Neural cell (in vitro differentiated cells): ENCODE measurements at regions not wholly inside any gene's neighbourhood (a gene's known extent, or its start where the extent isn't known, plus 50 kb on each side); places are given as distances from the start of the nearest gene placed in this dataset.

Source experiments
- H2AFZ ChIP-seq: fragments of 200-600, 300-800 bp; sonication (generic), shearing (Covaris generic); 2 replicates; pipeline ENCODE4 v1.6.0; 2014; ENCODE audit warnings: low read depth, mild to moderate bottlenecking, antibody characterized with exemption, low read length, moderate library complexity
- H3F3A ChIP-seq: fragments of 200-600 bp; shearing (Covaris generic); 2 replicates; pipeline ENCODE4 v1.6.1; 2016; ENCODE audit warnings: mild to moderate bottlenecking, moderate library complexity, mixed read lengths, antibody characterized with exemption, low read length; ENCODE audit not compliant: insufficient read depth, poor library complexity, severe bottlenecking
- H3K27ac ChIP-seq: fragments of 200-600, 300-800 bp; sonication (generic), shearing (Covaris generic); 2 replicates; pipeline ENCODE4 v1.5.1; 2014; ENCODE audit warnings: mild to moderate bottlenecking, low read length, moderate library complexity
- H3K27me3 ChIP-seq: fragments of 300-800, 200-600 bp; sonication (generic), shearing (Covaris generic); 2 replicates; pipeline ENCODE4 v1.6.0; 2014; ENCODE audit warnings: mild to moderate bottlenecking, low read depth, low read length, moderate library complexity; ENCODE audit not compliant: insufficient read depth
- H3K36me3 ChIP-seq: fragments of 300-800, 200-600 bp; sonication (generic), shearing (Covaris generic); 2 replicates; pipeline ENCODE4 v1.5.1; 2014; ENCODE audit warnings: mild to moderate bottlenecking, antibody characterized with exemption, low read length, moderate library complexity; ENCODE audit not compliant: insufficient read depth
- H3K4me2 ChIP-seq: fragments of 300-800, 200-600 bp; sonication (generic), shearing (Covaris generic); 2 replicates; pipeline ENCODE4 v1.6.0; 2014; ENCODE audit warnings: mild to moderate bottlenecking, low read length
- H3K4me3 ChIP-seq: fragments of 300-800, 200-600 bp; sonication (generic), shearing (Covaris generic); 2 replicates; pipeline ENCODE4 v1.5.1; 2014; ENCODE audit warnings: mild to moderate bottlenecking, low read length, moderate library complexity
- H3K79me2 ChIP-seq: fragments of 200-600 bp; shearing (Covaris generic); replicated peaks from 2 replicates; pipeline ENCODE4 v1.6.0; 2014; ENCODE audit warnings: mild to moderate bottlenecking, low read length, moderate library complexity; ENCODE audit not compliant: insufficient read depth
- H3K9ac ChIP-seq: fragments of 300-800, 200-600 bp; sonication (generic), shearing (Covaris generic); 2 replicates; pipeline ENCODE4 v1.6.1; 2016; ENCODE audit warnings: mild to moderate bottlenecking, low read length, mixed read lengths
- H3K9me2 ChIP-seq: fragments of 200-600 bp; shearing (Covaris generic); 2 replicates; pipeline ENCODE4 v1.6.1; 2016; ENCODE audit warnings: mild to moderate bottlenecking, low read length, mixed read lengths; ENCODE audit not compliant: insufficient read depth
- H3K9me3 ChIP-seq: fragments of 200-600, 300-800 bp; sonication (generic), shearing (Covaris generic); 2 replicates; pipeline ENCODE4 v1.6.1; 2016; ENCODE audit warnings: mild to moderate bottlenecking, mixed run types, low read length, moderate library complexity, mixed read lengths
- H4K20me1 ChIP-seq: fragments of 200-600 bp; shearing (Covaris generic); 2 replicates; pipeline ENCODE4 v1.6.1; 2016; ENCODE audit warnings: mild to moderate bottlenecking, mixed run types; ENCODE audit not compliant: insufficient read depth
- CTCF ChIP-seq: fragments of 450-650 bp; IDR thresholded peaks from 2 replicates; pipeline ENCODE4 v1.5.1; 2014; ENCODE audit warnings: antibody characterized with exemption, mild to moderate bottlenecking, moderate library complexity; ENCODE audit not compliant: poor library complexity, severe bottlenecking
- EP300 ChIP-seq: fragments of 450-650 bp; conservative IDR thresholded peaks from 2 replicates; pipeline ENCODE4 v1.6.1; 2014; ENCODE audit warnings: antibody characterized with exemption, mild to moderate bottlenecking, moderate library complexity; ENCODE audit not compliant: poor library complexity, severe bottlenecking
- EZH2 ChIP-seq: fragments of 200-600, 300-800 bp; shearing (Covaris generic), sonication (generic); IDR thresholded peaks from 2 replicates; pipeline ENCODE4 v1.6.1; 2014; ENCODE audit warnings: antibody characterized with exemption, low read length, borderline replicate concordance, mild to moderate bottlenecking; ENCODE audit not compliant: insufficient read depth, poor library complexity, severe bottlenecking
- MXI1 ChIP-seq: fragments of 450-650 bp; conservative IDR thresholded peaks from 2 replicates; pipeline ENCODE4 v1.6.1; 2014; ENCODE audit warnings: antibody characterized with exemption, mild to moderate bottlenecking; ENCODE audit not compliant: poor library complexity, severe bottlenecking
- POLR2AphosphoS5 ChIP-seq: IDR thresholded peaks from 2 replicates; pipeline ENCODE4 v1.6.1; 2012
- RAD21 ChIP-seq: fragments of 450-650 bp; conservative IDR thresholded peaks from 2 replicates; pipeline ENCODE4 v1.6.1; 2014; ENCODE audit warnings: antibody characterized with exemption, mild to moderate bottlenecking, moderate library complexity
- REST ChIP-seq: IDR thresholded peaks from 2 replicates; pipeline ENCODE4 v1.6.1; 2012; ENCODE audit warnings: borderline replicate concordance
- SMC3 ChIP-seq: fragments of 450-650 bp; conservative IDR thresholded peaks from 2 replicates; pipeline ENCODE4 v1.6.1; 2014; ENCODE audit warnings: antibody characterized with exemption, mild to moderate bottlenecking, moderate library complexity; ENCODE audit not compliant: poor library complexity
- TAF1 ChIP-seq: IDR thresholded peaks from 2 replicates; pipeline ENCODE4 v1.6.1; 2012; ENCODE audit warnings: low read depth

- no peaks in the 10 kb centered on the region for H3K36me3 ChIP-seq
- no peaks in the 10 kb centered on the region for H4K20me1 ChIP-seq
These were observed 194.7 kb downstream of the RND3 start for GRCh38 chr2:150292807-150293206.

GRCh38 chr2:150292192-150292591 is 195.3 kb downstream of the RND3 start:
- Histone ChIP-seq H3K27me3 (no peaks in the 10 kb centered on the region), H3K4me2 (peak overlapping the region; percentile 2), H3K9ac (no peak overlapping the region), H3K36me3 (no peaks in the 10 kb centered on the region), H3F3A (no peaks in the 10 kb centered on the region), H3K9me3 (no peaks in the 10 kb centered on the region), H3K9me2 (no peaks in the 10 kb centered on the region), H3K27ac (peak overlapping the region; percentile 74), H3K4me3 (no peak overlapping the region), H4K20me1 (no peaks in the 10 kb centered on the region), H2AFZ (no peak overlapping the region), H3K79me2 (no peaks in the 10 kb centered on the region)
- TF ChIP-seq RAD21 (no peak), MXI1 (no peak), EZH2 (no peak), POLR2AphosphoS5 (no peak), TAF1 (no peak), REST (no peak), CTCF (no peak), SMC3 (no peak), EP300 (no peak)

More at GRCh38 chr2:150292807-150293206, 194.7 kb downstream of the RND3 start:
- Histone ChIP-seq H3K9me2 (no peaks in the 10 kb centered on the region), H2AFZ (no peak overlapping the region), H3K9me3 (no peaks in the 10 kb centered on the region), H3F3A (no peaks in the 10 kb centered on the region), H3K9ac (no peak overlapping the region), H3K4me3 (no peak overlapping the region), H3K79me2 (no peaks in the 10 kb centered on the region), H3K27me3 (no peaks in the 10 kb centered on the region), H3K27ac (peak overlapping the region; percentile 74), H3K4me2 (peak overlapping the region; percentile 2)
- TF ChIP-seq SMC3 (no peak), EP300 (peak; percentile 81), POLR2AphosphoS5 (peak; percentile 72), REST (peak; percentile 56)
